ENCODE measurements at regions not wholly inside any gene's neighbourhood (a gene's known extent, or its start where the extent isn't known, plus 50 kb on each side); places are given as distances from the start of the nearest gene placed in this dataset.
"Not testable (repeated sequence)": the region's sequence is repeated elsewhere in the genome, so short reads cannot be mapped to it uniquely, and the experiment has no call there.

- Histone ChIP-seq H3K4me3 (ENCODE audit: extremely low read depth, insufficient read depth, low read length, poor library complexity, severe bottlenecking) (no peak overlapping the region), H3K4me1 (ENCODE audit: control insufficient read depth, insufficient read depth, low read length, poor library complexity, severe bottlenecking) (no peaks in the 10 kb centered on the region), H3K9me3 (ENCODE audit: control insufficient read depth, low read length) (peaks cover 7% of the 10 kb centered on the region), H3K27ac (ENCODE audit: low read depth, low read length, severe bottlenecking) (no peak overlapping the region), H3K36me3 (ENCODE audit: control insufficient read depth, insufficient read depth, low read length) (no peaks in the 10 kb centered on the region)
These were observed 78.2 kb upstream of the C4orf54 start for GRCh38 chr4:99735822-99736221.

DNA sequence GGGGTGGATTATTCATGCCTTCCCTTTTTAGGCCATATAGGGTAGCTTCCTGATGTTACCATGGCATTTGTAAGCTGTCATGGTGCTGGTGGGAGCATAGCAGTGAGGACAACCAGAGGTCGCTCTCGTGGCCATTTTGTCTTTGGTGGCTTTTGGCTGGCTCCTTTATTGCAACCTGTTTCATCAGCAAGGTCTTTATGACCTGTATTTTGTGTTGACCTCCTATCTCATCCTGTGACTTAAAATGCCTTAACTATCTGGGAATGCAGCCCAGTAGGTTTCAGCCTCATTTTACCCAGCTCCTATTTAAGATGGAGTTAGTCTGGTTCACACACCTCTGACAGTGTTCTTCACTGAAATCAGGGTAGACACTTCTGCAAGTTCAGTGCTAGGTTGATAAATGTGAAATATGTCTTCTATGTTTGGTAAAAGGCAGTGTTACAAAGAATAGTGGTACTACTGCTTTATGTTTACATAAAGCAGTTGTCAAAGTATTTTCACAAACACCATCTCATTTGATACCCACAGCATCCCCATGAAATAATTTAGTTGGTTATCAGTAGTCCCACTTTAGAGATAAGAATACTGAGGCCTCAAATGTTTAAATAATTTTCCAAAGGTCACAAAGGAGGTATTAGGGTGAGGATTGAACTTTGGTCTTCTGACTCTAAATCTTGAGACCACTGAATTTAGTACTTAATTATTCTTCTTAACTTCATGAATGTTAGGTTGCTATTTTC, 77.1 kb upstream of the C4orf54 start:
- H3K9me3 ChIP-seq (ENCODE audit: control insufficient read depth, low read length), result peaks cover 7% of the 10 kb centered on the region
- H3K36me3 ChIP-seq (ENCODE audit: control insufficient read depth, insufficient read depth, low read length), result no peaks in the 10 kb centered on the region
- no peaks in the 10 kb centered on the region for H3K4me1 ChIP-seq (ENCODE audit: control insufficient read depth, insufficient read depth, low read length, poor library complexity, severe bottlenecking)
- 100% methylated on average over 1 of the region's 2 CpGs for WGBS, 2 experiments (ENCODE audit: insufficient coverage in 2 of 2)
- no peak overlapping the region for H3K4me3 ChIP-seq (ENCODE audit: extremely low read depth, insufficient read depth, low read length, poor library complexity, severe bottlenecking)
- no peak overlapping the region for H3K27ac ChIP-seq (ENCODE audit: low read depth, low read length, severe bottlenecking)

GRCh38 chr4:99733455-99733854, 75.8 kb upstream of the C4orf54 start:
- H3K36me3 ChIP-seq (ENCODE audit: control insufficient read depth, insufficient read depth, low read length); H3K4me1 ChIP-seq (ENCODE audit: control insufficient read depth, insufficient read depth, low read length, poor library complexity, severe bottlenecking); H3K9me3 ChIP-seq (ENCODE audit: control insufficient read depth, low read length); H3K27ac ChIP-seq (ENCODE audit: low read depth, low read length, severe bottlenecking); H3K4me3 ChIP-seq (ENCODE audit: extremely low read depth, insufficient read depth, low read length, poor library complexity, severe bottlenecking): not testable (repeated sequence)
- WGBS, 2 experiments (ENCODE audit: insufficient coverage in 2 of 2), result 75 to 80% methylated on average over 4 of the region's 4 CpGs

- H3K4me3 ChIP-seq (ENCODE audit: extremely low read depth, insufficient read depth, low read length, poor library complexity, severe bottlenecking), result no peak overlapping the region
- peaks cover 7% of the 10 kb centered on the region for H3K9me3 ChIP-seq (ENCODE audit: control insufficient read depth, low read length)
- no peak overlapping the region for H3K27ac ChIP-seq (ENCODE audit: low read depth, low read length, severe bottlenecking)
- no peaks in the 10 kb centered on the region for H3K36me3 ChIP-seq (ENCODE audit: control insufficient read depth, insufficient read depth, low read length)
- peaks cover 2% of the 10 kb centered on the region for H3K4me1 ChIP-seq (ENCODE audit: control insufficient read depth, insufficient read depth, low read length, poor library complexity, severe bottlenecking)
- 92% methylated on average over 1 of the region's 1 CpG; no CpG with 5 or more reads in 1 of the 2 experiments for WGBS, 2 experiments (ENCODE audit: insufficient coverage in 2 of 2)
These were observed 71.6 kb upstream of the C4orf54 start for GRCh38 chr4:99729186-99729585.

- Histone ChIP-seq H3K9me3 (ENCODE audit: control insufficient read depth, low read length) (no peaks in the 10 kb centered on the region), H3K4me1 (ENCODE audit: control insufficient read depth, insufficient read depth, low read length, poor library complexity, severe bottlenecking) (peaks cover 20% of the 10 kb centered on the region), H3K36me3 (ENCODE audit: control insufficient read depth, insufficient read depth, low read length) (no peaks in the 10 kb centered on the region), H3K27ac (ENCODE audit: low read depth, low read length, severe bottlenecking) (peak overlapping the region; percentile 56), H3K4me3 (ENCODE audit: extremely low read depth, insufficient read depth, low read length, poor library complexity, severe bottlenecking) (no peak overlapping the region)
These were observed 66.4 kb upstream of the C4orf54 start for GRCh38 chr4:99724067-99724466.

- peaks cover 20% of the 10 kb centered on the region for H3K4me1 ChIP-seq (ENCODE audit: control insufficient read depth, insufficient read depth, low read length, poor library complexity, severe bottlenecking)
- H3K27ac ChIP-seq (ENCODE audit: low read depth, low read length, severe bottlenecking), result peak overlapping the region; percentile 56
- H3K4me3 ChIP-seq (ENCODE audit: extremely low read depth, insufficient read depth, low read length, poor library complexity, severe bottlenecking), result no peak overlapping the region
- no peaks in the 10 kb centered on the region for H3K9me3 ChIP-seq (ENCODE audit: control insufficient read depth, low read length)
- H3K36me3 ChIP-seq (ENCODE audit: control insufficient read depth, insufficient read depth, low read length), result no peaks in the 10 kb centered on the region
- 61 to 66% methylated on average over 3 of the region's 3 CpGs for WGBS, 2 experiments (ENCODE audit: insufficient coverage in 2 of 2)
These were observed 66.0 kb upstream of the C4orf54 start for GRCh38 chr4:99723612-99724011.

GRCh38 chr4:99722725-99723124, 65.1 kb upstream of the C4orf54 start:
- H3K27ac ChIP-seq (ENCODE audit: low read depth, low read length, severe bottlenecking), result peak overlapping the region; percentile 6
- 100% methylated on average over 1 of the region's 4 CpGs; no CpG with 5 or more reads in 1 of the 2 experiments for WGBS, 2 experiments (ENCODE audit: insufficient coverage in 2 of 2)
- H3K4me3 ChIP-seq (ENCODE audit: extremely low read depth, insufficient read depth, low read length, poor library complexity, severe bottlenecking), result no peak overlapping the region

DNA sequence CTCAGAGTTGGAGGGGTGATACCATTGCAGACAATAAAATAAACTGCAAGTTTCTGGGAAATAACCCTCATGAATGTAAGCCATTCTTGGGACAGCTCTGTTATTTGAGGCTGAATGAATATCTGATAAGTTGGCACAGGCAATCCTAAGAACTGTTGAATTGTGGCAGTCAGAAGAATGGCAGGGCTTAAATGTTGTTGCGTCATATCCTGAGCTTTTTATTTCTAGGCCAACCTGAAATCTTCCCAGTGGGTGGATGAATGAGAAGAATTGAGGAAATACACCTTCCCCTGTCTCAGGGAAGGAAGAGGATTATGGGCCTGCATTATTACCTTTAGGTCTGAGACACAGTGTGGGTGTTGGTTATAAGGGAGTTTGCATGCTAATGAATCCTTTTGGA, 64.4 kb upstream of the C4orf54 start:
- no peaks in the 10 kb centered on the region for H3K36me3 ChIP-seq (ENCODE audit: control insufficient read depth, insufficient read depth, low read length)
- no peak overlapping the region for H3K4me3 ChIP-seq (ENCODE audit: extremely low read depth, insufficient read depth, low read length, poor library complexity, severe bottlenecking)
- H3K9me3 ChIP-seq (ENCODE audit: control insufficient read depth, low read length), result no peaks in the 10 kb centered on the region
- H3K4me1 ChIP-seq (ENCODE audit: control insufficient read depth, insufficient read depth, low read length, poor library complexity, severe bottlenecking), result peaks cover 20% of the 10 kb centered on the region
- 80 to 86% methylated on average over 1 of the region's 1 CpG for WGBS, 2 experiments (ENCODE audit: insufficient coverage in 2 of 2)
- H3K27ac ChIP-seq (ENCODE audit: low read depth, low read length, severe bottlenecking), result no peak overlapping the region

More at GRCh38 chr4:99722725-99723124, 65.1 kb upstream of the C4orf54 start:
- peaks cover 20% of the 10 kb centered on the region for H3K4me1 ChIP-seq (ENCODE audit: control insufficient read depth, insufficient read depth, low read length, poor library complexity, severe bottlenecking)
- no peaks in the 10 kb centered on the region for H3K36me3 ChIP-seq (ENCODE audit: control insufficient read depth, insufficient read depth, low read length)
- H3K9me3 ChIP-seq (ENCODE audit: control insufficient read depth, low read length), result no peaks in the 10 kb centered on the region

- Histone ChIP-seq H3K4me3 (ENCODE audit: extremely low read depth, insufficient read depth, low read length, poor library complexity, severe bottlenecking) (no peak overlapping the region), H3K27ac (ENCODE audit: low read depth, low read length, severe bottlenecking) (no peak overlapping the region), H3K36me3 (ENCODE audit: control insufficient read depth, insufficient read depth, low read length) (no peaks in the 10 kb centered on the region), H3K4me1 (ENCODE audit: control insufficient read depth, insufficient read depth, low read length, poor library complexity, severe bottlenecking) (peaks cover 36% of the 10 kb centered on the region), H3K9me3 (ENCODE audit: control insufficient read depth, low read length) (no peaks in the 10 kb centered on the region)
These were observed 62.6 kb upstream of the C4orf54 start for GRCh38 chr4:99720206-99720605.

DNA sequence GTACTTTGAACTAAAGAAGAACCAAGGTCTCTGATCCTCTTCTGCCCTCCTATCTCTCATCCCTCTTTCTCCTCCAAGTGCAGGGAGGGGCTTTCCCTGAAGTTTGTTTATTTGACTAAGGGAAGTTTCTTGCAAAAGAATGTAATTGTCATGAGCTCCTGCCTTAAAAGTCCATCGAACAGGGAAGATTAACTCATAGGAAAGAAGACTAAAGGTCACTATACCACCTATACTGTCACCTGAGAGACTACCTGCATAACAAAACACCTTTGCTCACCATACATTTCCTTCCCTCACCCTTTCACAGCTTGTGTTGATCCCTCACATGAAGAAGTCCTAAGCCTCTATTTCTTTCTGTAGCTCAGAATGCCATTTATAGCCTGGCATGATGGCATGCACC, 59.4 kb upstream of the C4orf54 start:
- Histone ChIP-seq H3K4me3 (ENCODE audit: extremely low read depth, insufficient read depth, low read length, poor library complexity, severe bottlenecking) (no peak overlapping the region), H3K36me3 (ENCODE audit: control insufficient read depth, insufficient read depth, low read length) (no peaks in the 10 kb centered on the region), H3K27ac (ENCODE audit: low read depth, low read length, severe bottlenecking) (no peak overlapping the region), H3K4me1 (ENCODE audit: control insufficient read depth, insufficient read depth, low read length, poor library complexity, severe bottlenecking) (peaks cover 37% of the 10 kb centered on the region), H3K9me3 (ENCODE audit: control insufficient read depth, low read length) (no peaks in the 10 kb centered on the region)
- 71% methylated on average over 1 of the region's 1 CpG; no CpG with 5 or more reads in 1 of the 2 experiments for WGBS, 2 experiments (ENCODE audit: insufficient coverage in 2 of 2)

- no peaks in the 10 kb centered on the region for H3K9me3 ChIP-seq (ENCODE audit: control insufficient read depth, low read length)
- H3K36me3 ChIP-seq (ENCODE audit: control insufficient read depth, insufficient read depth, low read length), result no peaks in the 10 kb centered on the region
- H3K4me3 ChIP-seq (ENCODE audit: extremely low read depth, insufficient read depth, low read length, poor library complexity, severe bottlenecking), result no peak overlapping the region
- H3K4me1 ChIP-seq (ENCODE audit: control insufficient read depth, insufficient read depth, low read length, poor library complexity, severe bottlenecking), result peaks cover 34% of the 10 kb centered on the region
- peak overlapping the region; percentile 85 for H3K27ac ChIP-seq (ENCODE audit: low read depth, low read length, severe bottlenecking)
These were observed 57.7 kb upstream of the C4orf54 start for GRCh38 chr4:99715286-99715685.

All from mesodermal cell (in vitro differentiated cells).